Non-pigmented ciliary epithelial cell (primary cell): ENCODE measurements at regions not wholly inside any gene's neighbourhood (a gene's known extent, or its start where the extent isn't known, plus 50 kb on each side); places are given as distances from the start of the nearest gene placed in this dataset.
"Not testable (repeated sequence)": the region's sequence is repeated elsewhere in the genome, so short reads cannot be mapped to it uniquely, and the experiment has no call there.

Experiments used
- DNase-seq: peaks from one replicate; pipeline ENCODE4 v3.0.0-alpha.2; 2010; ENCODE audit warnings: low read depth

GRCh38 chrX:68995780-68996551 is 167.1 kb downstream of the EFNB1 start:
- DNase-seq, result no peak

- no peak for DNase-seq
Measured at GRCh38 chrX:68995386-68995779, 166.6 kb downstream of the EFNB1 start.

- DNase-seq, result no peak
Measured at GRCh38 chrX:68994891-68995255, 166.1 kb downstream of the EFNB1 start.

GRCh38 chrX:68994135-68994890 is 165.5 kb downstream of the EFNB1 start:
- DNase-seq, result no peak

- no peak for DNase-seq
Measured at GRCh38 chrX:68992821-68993397, 164.1 kb downstream of the EFNB1 start.

- DNase-seq, result no peak
Measured at GRCh38 chrX:68991691-68992345, 163.0 kb downstream of the EFNB1 start.

- no peak for DNase-seq
Measured at GRCh38 chrX:68990948-68991347, 162.1 kb downstream of the EFNB1 start.

- DNase-seq, result no peak
Measured at GRCh38 chrX:68989865-68990606, 161.2 kb downstream of the EFNB1 start.

GRCh38 chrX:68989456-68989855 is 160.6 kb downstream of the EFNB1 start:
- no peak for DNase-seq

- DNase-seq, result no peak
Measured at GRCh38 chrX:68988865-68989264, 160.0 kb downstream of the EFNB1 start.

GRCh38 chrX:68985135-68985755 is 156.4 kb downstream of the EFNB1 start:
- DNase-seq, result no peak

- no peak for DNase-seq
Measured at GRCh38 chrX:68983004-68983857, 154.4 kb downstream of the EFNB1 start.

- DNase-seq, result no peak
Measured at GRCh38 chrX:68982476-68982875, 153.7 kb downstream of the EFNB1 start.

GRCh38 chrX:68980906-68981616 is 152.2 kb downstream of the EFNB1 start:
- DNase-seq, result no peak

- no peak for DNase-seq
Measured at GRCh38 chrX:68978655-68979054, 149.8 kb downstream of the EFNB1 start.

GRCh38 chrX:68978255-68978654 is 149.4 kb downstream of the EFNB1 start:
- no peak for DNase-seq

- no peak for DNase-seq
Measured at GRCh38 chrX:68953331-68953730, 124.5 kb downstream of the EFNB1 start.

GRCh38 chrX:68951942-68952619 is 123.3 kb downstream of the EFNB1 start:
- not testable (repeated sequence) for DNase-seq

GRCh38 chrX:68950937-68951336 is 122.1 kb downstream of the EFNB1 start:
- DNase-seq, result no peak
